GM19025 (cell line): ENCODE measurements at regions not wholly inside any gene's neighbourhood (a gene's known extent, or its start where the extent isn't known, plus 50 kb on each side); places are given as distances from the start of the nearest gene placed in this dataset.

ENCODE experiments used
- ATAC-seq: cut with Tn5 transposase; IDR thresholded peaks from one replicate; pipeline ENCODE4 v1.9.1; 2021; ENCODE audit warnings: mild to moderate bottlenecking, low read depth, moderate library complexity; ENCODE audit not compliant: unreplicated experiment

- no peak for ATAC-seq
These were observed 172.9 kb upstream of the LRIG3 start for GRCh38 chr12:59093073-59093772.

- no peak for ATAC-seq
These were observed 168.4 kb upstream of the LRIG3 start for GRCh38 chr12:59088673-59089072.

GRCh38 chr12:59087691-59088090 is 167.4 kb upstream of the LRIG3 start:
- no peak for ATAC-seq

- no peak for ATAC-seq
These were observed 166.9 kb upstream of the LRIG3 start for GRCh38 chr12:59087077-59087673.

GRCh38 chr12:59086126-59086525 is 165.8 kb upstream of the LRIG3 start:
- ATAC-seq = no peak

GRCh38 chr12:59085690-59086089 is 165.4 kb upstream of the LRIG3 start:
- no peak for ATAC-seq

GRCh38 chr12:59084511-59085375 is 164.4 kb upstream of the LRIG3 start:
- no peak for ATAC-seq

- no peak for ATAC-seq
These were observed 162.6 kb upstream of the LRIG3 start for GRCh38 chr12:59082952-59083351.

- no peak for ATAC-seq
These were observed 159.8 kb upstream of the LRIG3 start for GRCh38 chr12:59080101-59080500.

GRCh38 chr12:59079472-59079871 is 159.2 kb upstream of the LRIG3 start:
- no peak for ATAC-seq

- no peak for ATAC-seq
These were observed 158.7 kb upstream of the LRIG3 start for GRCh38 chr12:59079002-59079401.

GRCh38 chr12:59077575-59078426 is 157.5 kb upstream of the LRIG3 start:
- no peak for ATAC-seq

GRCh38 chr12:59077153-59077552 is 156.8 kb upstream of the LRIG3 start:
- ATAC-seq = no peak

GRCh38 chr12:59076622-59077021 is 156.3 kb upstream of the LRIG3 start:
- no peak for ATAC-seq

- ATAC-seq = no peak
These were observed 155.7 kb upstream of the LRIG3 start for GRCh38 chr12:59075968-59076490.

- no peak for ATAC-seq
These were observed 154.8 kb upstream of the LRIG3 start for GRCh38 chr12:59075141-59075540.

- ATAC-seq = no peak
These were observed 150.1 kb upstream of the LRIG3 start for GRCh38 chr12:59070322-59070933.

- no peak for ATAC-seq
These were observed 149.2 kb upstream of the LRIG3 start for GRCh38 chr12:59069516-59069915.

GRCh38 chr12:59068436-59068835 is 148.1 kb upstream of the LRIG3 start:
- ATAC-seq = no peak

- ATAC-seq = no peak
These were observed 146.8 kb upstream of the LRIG3 start for GRCh38 chr12:59067083-59067482.
